ENCODE measurements at regions not wholly inside any gene's neighbourhood (a gene's known extent, or its start where the extent isn't known, plus 50 kb on each side); places are given as distances from the start of the nearest gene placed in this dataset.

DNA sequence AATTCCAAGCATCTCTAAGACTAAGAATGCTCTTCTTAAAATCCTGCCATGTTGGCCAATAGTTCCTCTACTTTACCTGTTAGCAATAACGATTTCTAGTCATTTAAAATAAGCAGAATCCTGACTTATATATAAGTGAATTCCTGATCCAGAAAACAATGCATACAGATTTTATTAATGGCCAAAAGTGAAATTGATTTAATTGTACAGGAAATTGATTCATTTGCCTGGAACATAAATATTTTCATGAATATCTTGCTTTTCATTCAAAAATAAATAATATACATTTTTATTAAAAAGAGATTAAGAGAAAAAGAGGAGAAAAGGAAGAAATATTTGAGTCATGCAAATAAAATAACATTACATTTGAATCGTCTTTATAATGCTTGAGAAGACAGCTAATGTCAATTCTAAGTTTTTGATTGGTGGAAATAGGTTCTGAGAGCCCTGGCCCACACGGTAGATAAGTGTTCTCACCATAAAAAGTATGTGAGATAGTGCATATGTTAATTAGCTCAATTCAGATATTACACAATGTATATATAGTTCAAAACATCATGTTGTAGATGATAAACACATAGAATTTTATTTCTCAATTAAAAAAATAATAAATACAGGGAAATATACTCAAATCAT is 323.2 kb upstream of the MIR17HG start:
- no peak for TF ChIP-seq EZH2 (IDR thresholded peaks at IDR 0.05)
- TF ChIP-seq, protein P1, sequence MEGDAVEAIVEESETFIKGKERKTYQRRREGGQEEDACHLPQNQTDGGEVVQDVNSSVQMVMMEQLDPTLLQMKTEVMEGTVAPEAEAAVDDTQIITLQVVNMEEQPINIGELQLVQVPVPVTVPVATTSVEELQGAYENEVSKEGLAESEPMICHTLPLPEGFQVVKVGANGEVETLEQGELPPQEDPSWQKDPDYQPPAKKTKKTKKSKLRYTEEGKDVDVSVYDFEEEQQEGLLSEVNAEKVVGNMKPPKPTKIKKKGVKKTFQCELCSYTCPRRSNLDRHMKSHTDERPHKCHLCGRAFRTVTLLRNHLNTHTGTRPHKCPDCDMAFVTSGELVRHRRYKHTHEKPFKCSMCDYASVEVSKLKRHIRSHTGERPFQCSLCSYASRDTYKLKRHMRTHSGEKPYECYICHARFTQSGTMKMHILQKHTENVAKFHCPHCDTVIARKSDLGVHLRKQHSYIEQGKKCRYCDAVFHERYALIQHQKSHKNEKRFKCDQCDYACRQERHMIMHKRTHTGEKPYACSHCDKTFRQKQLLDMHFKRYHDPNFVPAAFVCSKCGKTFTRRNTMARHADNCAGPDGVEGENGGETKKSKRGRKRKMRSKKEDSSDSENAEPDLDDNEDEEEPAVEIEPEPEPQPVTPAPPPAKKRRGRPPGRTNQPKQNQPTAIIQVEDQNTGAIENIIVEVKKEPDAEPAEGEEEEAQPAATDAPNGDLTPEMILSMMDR (IDR thresholded peaks at IDR 0.05): no peak

Measured in neural progenitor cell (in vitro differentiated cells).